Gastrocnemius medialis (tissue), 4 donors: ENCODE measurements at regions not wholly inside any gene's neighbourhood (a gene's known extent, or its start where the extent isn't known, plus 50 kb on each side); places are given as distances from the start of the nearest gene placed in this dataset.

Source experiments
- ATAC-seq, 2 donors: fragments of 150-250 bp; one replicate each; pipeline ENCODE4 v1.9.1; 2016
- DNase-seq, 2 donors: peaks; one replicate each; pipeline ENCODE4 v3.0.0-alpha.2; 2019
- H3K27ac ChIP-seq, 4 donors: fragments of 200-600 bp; sonication (generic); 1 replicate in 1 of 4; 2 replicates in 3 of 4; pipeline ENCODE4 v1.5.1; 2016 to 2018; ENCODE audit warnings: mild to moderate bottlenecking in 2 of 4, moderate library complexity in 1 of 4
- H3K27me3 ChIP-seq, 3 donors: fragments of 200-600 bp; sonication (generic) in 2 of 3; 1 replicate in 1 of 3; 2 replicates in 2 of 3; pipeline versions ENCODE4 v1.5.1 to v1.6.0; 2016 to 2019; ENCODE audit warnings: mild to moderate bottlenecking in 1 of 3, moderate library complexity in 1 of 3
- H3K36me3 ChIP-seq, 2 donors: fragments of 200-600 bp; sonication (generic) in 1 of 2; one replicate each; pipeline ENCODE4 v1.5.1; 2017 to 2018
- H3K4me1 ChIP-seq, 2 donors: fragments of 200-600 bp; sonication (generic) in 1 of 2; one replicate each; pipeline ENCODE4 v1.5.1; 2016 to 2017; ENCODE audit warnings: mild to moderate bottlenecking in 2 of 2
- H3K4me3 ChIP-seq, 4 donors: fragments of 200-600 bp; sonication (generic) in 3 of 4; 1 replicate in 1 of 4; 2 replicates in 3 of 4; pipeline ENCODE4 v1.5.1; 2016 to 2019; ENCODE audit warnings: mild to moderate bottlenecking in 2 of 4
- H3K9me3 ChIP-seq, 3 donors: fragments of 200-600 bp; sonication (generic) in 2 of 3; 1 replicate in 1 of 3; 2 replicates in 2 of 3; pipeline ENCODE4 v1.5.1; 2016 to 2019
- POLR2A ChIP-seq, 2 donors: fragments of 450-650 bp; IDR thresholded peaks; one replicate each; pipeline ENCODE4 v1.6.1; 2017; ENCODE audit warnings: antibody characterized with exemption in 2 of 2, mild to moderate bottlenecking in 2 of 2, moderate library complexity in 2 of 2
- in situ Hi-C, 4 donors: fragments of 200-750 bp; cut with MboI; loops; one replicate each; pipeline versions ENCODE4 v1.15.0 to v1.8.0; 2017; ENCODE audit warnings: low sequenced_read_pairs in 4 of 4
- intact Hi-C: fragments of 100-400 bp; cut with DNase I; formaldehyde crosslinking; loops from one replicate; pipeline ENCODE4 v1.15.1; 2023; ENCODE audit warnings: low total_unique reads
- TF ChIP-seq, protein P1 (sequence below), 5 experiments: fragments of 450-650 bp in 3 of 5; fragments of 200-600 bp in 2 of 5; sonication (generic) in 2 of 5; IDR thresholded peaks in 4 of 5; conservative IDR thresholded peaks in 1 of 5; 1 replicate in 4 of 5; 2 replicates in 1 of 5; pipeline ENCODE4 v1.5.1; 2016 to 2019; ENCODE audit warnings: antibody characterized with exemption in 5 of 5, mild to moderate bottlenecking in 3 of 5, moderate library complexity in 3 of 5

DNA sequence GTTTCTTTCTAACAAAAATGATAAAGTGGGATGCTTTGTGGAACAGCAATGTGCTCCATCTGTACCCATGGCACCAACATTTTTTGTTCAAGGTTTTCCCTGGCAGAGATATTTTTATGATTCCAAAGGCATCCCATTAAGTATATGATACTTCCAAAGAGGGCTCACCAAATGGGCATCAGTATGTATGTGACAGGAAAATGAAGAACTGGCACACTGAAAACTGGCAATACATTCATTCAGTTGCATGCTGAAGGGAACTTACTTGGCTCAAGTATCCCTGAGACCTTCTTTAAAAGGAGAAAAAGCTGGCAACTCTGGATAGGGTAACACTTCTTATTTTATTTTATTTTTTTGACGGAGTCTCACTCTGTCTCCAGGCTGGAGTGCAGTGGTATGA lies 249.8 kb downstream of the IL20RB start:
- H3K4me3 ChIP-seq = no peak overlapping the region
- in situ Hi-C loops (no loop called here), intact Hi-C loops (no loop called here)
- no peaks in the 10 kb centered on the region for H3K9me3 ChIP-seq
- H3K36me3 ChIP-seq = no peaks in the 10 kb centered on the region
- H3K4me1 ChIP-seq = no peaks in the 10 kb centered on the region
- ATAC-seq (no peak), DNase-seq (no peak)
- H3K27me3 ChIP-seq = no peaks in the 10 kb centered on the region
- no peak for TF ChIP-seq POLR2A (IDR thresholded peaks at IDR 0.05)
- TF ChIP-seq, protein P1, sequence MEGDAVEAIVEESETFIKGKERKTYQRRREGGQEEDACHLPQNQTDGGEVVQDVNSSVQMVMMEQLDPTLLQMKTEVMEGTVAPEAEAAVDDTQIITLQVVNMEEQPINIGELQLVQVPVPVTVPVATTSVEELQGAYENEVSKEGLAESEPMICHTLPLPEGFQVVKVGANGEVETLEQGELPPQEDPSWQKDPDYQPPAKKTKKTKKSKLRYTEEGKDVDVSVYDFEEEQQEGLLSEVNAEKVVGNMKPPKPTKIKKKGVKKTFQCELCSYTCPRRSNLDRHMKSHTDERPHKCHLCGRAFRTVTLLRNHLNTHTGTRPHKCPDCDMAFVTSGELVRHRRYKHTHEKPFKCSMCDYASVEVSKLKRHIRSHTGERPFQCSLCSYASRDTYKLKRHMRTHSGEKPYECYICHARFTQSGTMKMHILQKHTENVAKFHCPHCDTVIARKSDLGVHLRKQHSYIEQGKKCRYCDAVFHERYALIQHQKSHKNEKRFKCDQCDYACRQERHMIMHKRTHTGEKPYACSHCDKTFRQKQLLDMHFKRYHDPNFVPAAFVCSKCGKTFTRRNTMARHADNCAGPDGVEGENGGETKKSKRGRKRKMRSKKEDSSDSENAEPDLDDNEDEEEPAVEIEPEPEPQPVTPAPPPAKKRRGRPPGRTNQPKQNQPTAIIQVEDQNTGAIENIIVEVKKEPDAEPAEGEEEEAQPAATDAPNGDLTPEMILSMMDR (IDR thresholded peaks at IDR 0.05 in 4 of 5, conservative IDR thresholded peaks at IDR 0.05 in 1 of 5) = no peak
- H3K27ac ChIP-seq = no peak overlapping the region

DNA sequence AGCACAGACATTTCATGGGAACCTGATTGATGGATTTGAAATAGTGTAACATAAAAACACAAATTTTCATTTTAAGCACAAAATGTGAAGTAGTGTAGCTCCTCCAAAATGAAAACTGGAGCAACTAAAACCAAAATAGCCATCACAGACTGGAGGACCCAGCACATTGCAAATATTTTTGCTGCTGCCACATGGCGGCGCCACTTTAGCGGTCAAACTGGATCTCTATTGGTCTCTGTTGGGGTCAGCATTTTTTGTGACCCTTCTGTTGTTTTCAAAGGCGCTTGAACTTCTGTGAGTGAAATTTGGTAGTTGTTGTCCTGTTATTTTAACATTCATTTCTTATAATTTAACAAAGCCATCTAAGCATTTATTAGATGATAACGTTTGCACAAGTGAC lies 259.9 kb downstream of the IL20RB start:
- Histone ChIP-seq H3K4me1 (no peaks in the 10 kb centered on the region), H3K9me3 (no peaks in the 10 kb centered on the region), H3K4me3 (no peak overlapping the region), H3K27me3 (no peaks in the 10 kb centered on the region), H3K36me3 (no peaks in the 10 kb centered on the region), H3K27ac (no peak overlapping the region)
- ATAC-seq = no peak
- in situ Hi-C loops (no loop called here), intact Hi-C loops (no loop called here)
- no peak for DNase-seq
- TF ChIP-seq POLR2A (IDR thresholded peaks at IDR 0.05) = no peak
- TF ChIP-seq, protein P1 (IDR thresholded peaks at IDR 0.05 in 4 of 5, conservative IDR thresholded peaks at IDR 0.05 in 1 of 5) = no peak

DNA sequence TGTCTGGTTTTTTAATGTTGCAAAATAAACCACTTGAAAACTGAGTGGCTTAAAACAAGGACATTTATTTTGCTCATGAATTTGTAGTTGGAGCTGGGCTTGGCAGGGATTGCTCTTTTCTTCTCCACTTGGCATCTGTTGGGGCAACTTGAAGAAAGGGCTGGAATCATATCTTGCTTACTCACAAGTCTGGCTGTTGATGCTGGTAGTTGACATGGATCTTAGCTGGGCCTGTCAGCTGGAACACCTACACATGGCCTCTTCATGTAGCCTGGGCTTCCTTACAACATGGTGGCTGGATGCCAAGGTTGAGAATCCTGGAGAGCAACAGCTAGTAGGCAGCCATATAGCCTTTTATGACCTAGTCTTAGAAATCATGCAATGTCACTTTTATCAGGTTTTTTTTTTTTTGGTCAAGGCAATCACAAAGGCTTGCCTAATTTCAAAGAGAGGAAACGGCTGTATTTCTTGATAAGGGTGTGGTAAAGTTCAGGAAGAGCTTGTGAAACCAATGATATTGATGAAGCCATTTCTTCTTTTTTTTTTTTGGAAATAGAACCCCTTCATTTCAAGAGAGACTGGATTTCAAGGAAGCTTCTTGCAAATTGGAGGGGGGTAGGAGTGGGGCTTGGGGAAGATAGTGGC lies 262.1 kb downstream of the IL20RB start:
- Histone ChIP-seq H3K9me3 (no peaks in the 10 kb centered on the region), H3K4me1 (no peaks in the 10 kb centered on the region), H3K36me3 (no peaks in the 10 kb centered on the region), H3K27ac (no peak overlapping the region), H3K27me3 (no peaks in the 10 kb centered on the region), H3K4me3 (no peak overlapping the region)
- ATAC-seq = no peak
- no peak for DNase-seq
- no peak for TF ChIP-seq POLR2A (IDR thresholded peaks at IDR 0.05)
- TF ChIP-seq, protein P1 (IDR thresholded peaks at IDR 0.05 in 4 of 5, conservative IDR thresholded peaks at IDR 0.05 in 1 of 5) = no peak
- in situ Hi-C loops (no loop called here), intact Hi-C loops (no loop called here)

DNA sequence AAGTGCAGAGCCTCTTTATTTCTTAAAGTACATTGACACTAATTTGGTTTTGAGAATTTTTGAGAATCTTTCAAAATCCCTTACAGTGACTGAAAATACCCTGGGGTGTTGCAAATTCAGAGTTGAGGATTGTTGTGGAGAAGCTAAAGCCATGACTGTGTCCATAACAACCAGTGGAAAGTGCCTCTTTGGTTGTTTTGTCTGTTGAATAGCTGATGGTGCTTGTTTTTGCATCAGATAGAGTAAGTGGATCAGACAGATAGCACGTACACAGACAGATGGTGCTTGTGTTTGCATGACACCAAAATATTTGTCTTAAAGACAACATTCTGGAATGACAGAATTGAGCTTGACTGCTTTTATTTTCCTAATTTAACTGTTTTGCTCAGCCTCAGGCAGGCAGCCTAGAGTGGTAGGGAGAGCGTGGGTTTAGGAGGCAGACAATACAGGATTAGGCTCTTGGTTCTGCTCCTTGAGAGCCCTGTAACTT lies 265.0 kb downstream of the IL20RB start:
- Histone ChIP-seq H3K9me3 (no peaks in the 10 kb centered on the region), H3K4me3 (no peak overlapping the region), H3K36me3 (no peaks in the 10 kb centered on the region), H3K4me1 (no peaks in the 10 kb centered on the region), H3K27me3 (no peaks in the 10 kb centered on the region), H3K27ac (no peak overlapping the region)
- TF ChIP-seq, protein P1 (IDR thresholded peaks at IDR 0.05 in 4 of 5, conservative IDR thresholded peaks at IDR 0.05 in 1 of 5) = no peak
- TF ChIP-seq POLR2A (IDR thresholded peaks at IDR 0.05) = no peak
- no peak for ATAC-seq
- in situ Hi-C loops (no loop called here), intact Hi-C loops (no loop called here)
- DNase-seq = no peak

DNA sequence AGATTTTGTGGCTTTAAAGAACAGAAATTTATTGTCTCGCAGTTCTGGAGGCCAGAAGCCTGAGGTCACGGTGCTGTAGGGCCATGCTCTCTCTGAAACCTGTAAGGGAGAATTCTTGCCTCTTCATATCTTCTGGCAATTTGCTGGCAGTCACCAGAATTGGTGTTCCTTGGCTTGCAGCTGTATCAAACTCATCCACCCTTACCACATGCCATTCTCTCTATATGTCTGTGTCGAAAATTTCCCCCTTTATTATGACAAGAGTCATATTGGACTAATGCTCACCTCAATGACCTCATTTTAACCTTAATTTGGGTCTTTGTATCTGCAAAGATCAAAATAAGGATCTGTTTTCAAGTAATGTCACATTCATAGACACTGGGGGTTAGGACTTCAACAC lies 266.7 kb downstream of the IL20RB start:
- Histone ChIP-seq H3K36me3 (no peaks in the 10 kb centered on the region), H3K4me1 (no peaks in the 10 kb centered on the region), H3K27me3 (no peaks in the 10 kb centered on the region), H3K4me3 (no peak overlapping the region), H3K27ac (no peak overlapping the region), H3K9me3 (no peaks in the 10 kb centered on the region)
- in situ Hi-C loops = no loop called here
- DNase-seq (no peak), ATAC-seq (no peak)
- TF ChIP-seq, protein P1 (IDR thresholded peaks at IDR 0.05 in 4 of 5, conservative IDR thresholded peaks at IDR 0.05 in 1 of 5) = no peak
- TF ChIP-seq POLR2A (IDR thresholded peaks at IDR 0.05) = no peak
- intact Hi-C loops = no loop called here
